ENCODE measurements at regions not wholly inside any gene's neighbourhood (a gene's known extent, or its start where the extent isn't known, plus 50 kb on each side); places are given as distances from the start of the nearest gene placed in this dataset.
"Not testable (repeated sequence)": the region's sequence is repeated elsewhere in the genome, so short reads cannot be mapped to it uniquely, and the experiment has no call there.

- DNase-seq, result not testable (repeated sequence)
These were observed 331.3 kb upstream of the CNR1 start for GRCh38 chr6:88497403-88497802.

GRCh38 chr6:88494401-88495140 lies 328.4 kb upstream of the CNR1 start:
- no peak for DNase-seq

- no peak for DNase-seq
These were observed 327.6 kb upstream of the CNR1 start for GRCh38 chr6:88493717-88494116.

- DNase-seq, result no peak
These were observed 326.7 kb upstream of the CNR1 start for GRCh38 chr6:88492824-88493223.

GRCh38 chr6:88492241-88492640 lies 326.1 kb upstream of the CNR1 start:
- no peak for DNase-seq

- DNase-seq, result no peak
These were observed 325.2 kb upstream of the CNR1 start for GRCh38 chr6:88491266-88491880.

GRCh38 chr6:88490908-88491264 lies 324.7 kb upstream of the CNR1 start:
- DNase-seq, result no peak

GRCh38 chr6:88490195-88490907 lies 324.2 kb upstream of the CNR1 start:
- no peak for DNase-seq

GRCh38 chr6:88483424-88483823 lies 317.3 kb upstream of the CNR1 start:
- no peak for DNase-seq

GRCh38 chr6:88482465-88482864 lies 316.3 kb upstream of the CNR1 start:
- DNase-seq, result no peak

- DNase-seq, result no peak
These were observed 315.4 kb upstream of the CNR1 start for GRCh38 chr6:88481519-88481918.

- no peak for DNase-seq
These were observed 314.7 kb upstream of the CNR1 start for GRCh38 chr6:88480816-88481215.

- DNase-seq, result no peak
These were observed 311.3 kb upstream of the CNR1 start for GRCh38 chr6:88477413-88477812.

GRCh38 chr6:88476388-88476787 lies 310.2 kb upstream of the CNR1 start:
- no peak for DNase-seq

- no peak for DNase-seq
These were observed 308.6 kb upstream of the CNR1 start for GRCh38 chr6:88474720-88475119.

GRCh38 chr6:88473589-88473988 lies 307.4 kb upstream of the CNR1 start:
- DNase-seq, result no peak

- DNase-seq, result no peak
These were observed 306.8 kb upstream of the CNR1 start for GRCh38 chr6:88472851-88473525.

GRCh38 chr6:88459643-88460042 lies 293.5 kb upstream of the CNR1 start:
- DNase-seq, result no peak

- DNase-seq, result no peak
These were observed 293.0 kb upstream of the CNR1 start for GRCh38 chr6:88459189-88459588.

- DNase-seq, result no peak
These were observed 292.5 kb upstream of the CNR1 start for GRCh38 chr6:88458662-88459061.

- DNase-seq, result no peak
These were observed 290.2 kb upstream of the CNR1 start for GRCh38 chr6:88456221-88456859.

- DNase-seq, result no peak
These were observed 289.2 kb upstream of the CNR1 start for GRCh38 chr6:88455317-88455716.

GRCh38 chr6:88454658-88455057 lies 288.5 kb upstream of the CNR1 start:
- no peak for DNase-seq
